ENCODE measurements at regions not wholly inside any gene's neighbourhood (a gene's known extent, or its start where the extent isn't known, plus 50 kb on each side); places are given as distances from the start of the nearest gene placed in this dataset.

GRCh38 chr4:32748061-32748460 lies 2027.9 kb downstream of the PCDH7 start:
- Histone ChIP-seq H3K4me1 (no peaks in the 10 kb centered on the region), H3K4me3 (no peak overlapping the region), H3K27ac (no peak overlapping the region), H3K36me3 (no peaks in the 10 kb centered on the region), H3K9me3 (no peaks in the 10 kb centered on the region), H3K27me3 (no peaks in the 10 kb centered on the region)
- ATAC-seq (no peak), DNase-seq (no peak)
- 86 to 94% methylated on average over 13 of the region's 13 CpGs for WGBS, 2 donors
- intact Hi-C loops (cut with DNase I) = no loop called here
- TF ChIP-seq CTCF (IDR thresholded peaks at IDR 0.05) = no peak

- no peaks in the 10 kb centered on the region for H3K4me1 ChIP-seq
- ATAC-seq (no peak), DNase-seq (no peak)
- no peak overlapping the region for H3K27ac ChIP-seq
- no peak for TF ChIP-seq CTCF (IDR thresholded peaks at IDR 0.05)
- no peak overlapping the region for H3K4me3 ChIP-seq
- no peaks in the 10 kb centered on the region for H3K36me3 ChIP-seq
- H3K27me3 ChIP-seq = no peaks in the 10 kb centered on the region
- peaks cover 0 to 2% (median 0%) of the 10 kb centered on the region in 11 donors for H3K9me3 ChIP-seq
- 77 to 80% methylated on average over 9 of the region's 9 CpGs for WGBS, 2 donors
- intact Hi-C loops (cut with DNase I) = no loop called here
Measured at GRCh38 chr4:32748498-32748897, 2028.3 kb downstream of the PCDH7 start.

GRCh38 chr4:32752962-32753361 lies 2032.8 kb downstream of the PCDH7 start:
- H3K36me3 ChIP-seq = no peaks in the 10 kb centered on the region
- TF ChIP-seq CTCF (IDR thresholded peaks at IDR 0.05) = no peak
- ATAC-seq (no peak), DNase-seq (no peak)
- no peak overlapping the region for H3K27ac ChIP-seq
- intact Hi-C loops (cut with DNase I) = no loop called here
- WGBS, 2 donors = 88 to 90% methylated on average over 4 of the region's 4 CpGs
- no peaks in the 10 kb centered on the region for H3K27me3 ChIP-seq
- peaks cover 0 to 25% (median 0%) of the 10 kb centered on the region in 11 donors for H3K9me3 ChIP-seq
- no peak overlapping the region for H3K4me3 ChIP-seq
- H3K4me1 ChIP-seq = no peaks in the 10 kb centered on the region

GRCh38 chr4:32768664-32769389 lies 2048.7 kb downstream of the PCDH7 start:
- H3K4me1 ChIP-seq = no peaks in the 10 kb centered on the region
- no peak for ATAC-seq
- no peak overlapping the region for H3K27ac ChIP-seq
- no peak for TF ChIP-seq CTCF (IDR thresholded peaks at IDR 0.05)
- intact Hi-C loops (cut with DNase I) = no loop called here
- 94 to 95% methylated on average over 2 of the region's 2 CpGs for WGBS, 2 donors
- H3K27me3 ChIP-seq = no peaks in the 10 kb centered on the region
- H3K4me3 ChIP-seq = no peak overlapping the region
- no peaks in the 10 kb centered on the region for H3K9me3 ChIP-seq
- H3K36me3 ChIP-seq = no peaks in the 10 kb centered on the region
- DNase-seq = no peak
